Pancreas (tissue), 10 donors: ENCODE measurements at regions not wholly inside any gene's neighbourhood (a gene's known extent, or its start where the extent isn't known, plus 50 kb on each side); places are given as distances from the start of the nearest gene placed in this dataset.

ENCODE experiments used
- ATAC-seq, 4 donors: fragments of 200-7000 bp; cut with Tn5 transposase; one replicate each; pipeline versions ENCODE4 v1.8.0 to v1.9.1; 2020; ENCODE audit warnings: mild to moderate bottlenecking in 4 of 4, moderate library complexity in 4 of 4
- DNase-seq, 6 donors: peaks; one replicate each; pipeline ENCODE4 v3.0.0-alpha.2; 2020
- FAIRE-seq: peaks from 2 replicates; lab custom pipeline; 2012; peaks lifted over from hg19 to GRCh38; lab: Jason Lieb, UNC
- H3K27ac ChIP-seq, 4 donors: fragments of 200-600 bp; sonication (generic); 1 replicate in 3 of 4; 2 replicates in 1 of 4; pipeline versions ENCODE4 v1.5.0 to v1.8.0; 2020
- H3K27me3 ChIP-seq, 4 donors: fragments of 200-600 bp; one replicate each; pipeline ENCODE4 v1.8.0; 2021
- H3K36me3 ChIP-seq, 3 donors: fragments of 200-600 bp; sonication (generic) in 1 of 3; one replicate each; pipeline versions ENCODE4 v1.5.0 to v1.8.0; 2020 to 2021
- H3K4me1 ChIP-seq, 3 donors: fragments of 200-600 bp; one replicate each; pipeline ENCODE4 v1.8.0; 2021
- H3K4me3 ChIP-seq, 4 donors: fragments of 200-600 bp; sonication (generic) in 2 of 4; one replicate each; pipeline versions ENCODE4 v1.5.0 to v1.8.0; 2020 to 2021
- H3K9me3 ChIP-seq, 4 donors: fragments of 200-600 bp; one replicate each; pipeline ENCODE4 v1.8.0; 2021
- CTCF ChIP-seq, 4 donors: fragments of 200-600 bp; sonication (generic) in 3 of 4; IDR thresholded peaks; one replicate each; pipeline versions ENCODE4 v1.5.0 to v1.8.0; 2021; ENCODE audit warnings: antibody characterized with exemption in 4 of 4
- WGBS, 2 donors: extraction: QIAGEN DNeasy Blood & Tissue Kit; methylation state at CpG; one replicate each; pipeline ENCODE4 v1.1.7; 2013; 5-methylcytosine and 5-hydroxymethylcytosine counted together
- intact Hi-C, 3 donors: fragments of 100-400 bp; cut with DNase I; formaldehyde crosslinking; loops; one replicate each; pipeline versions ENCODE4 v1.11.1 to v1.14.2; 2022
- donor health status: healthy with polysubstance abuse.
- donor health status: DM: no; HTN: no; CAD: no; lungs with moderate emphysema.
- donor health status: DM: no; HTN: no; CAD: no.
- donor health status: control.
- donor health status: control.
- donor health status: Bipolar disorder and iron deficiency.
- donor health status: DM: yes; HTN: yes; CAD: no.
- donor health status: DM: no; HTN: no; CAD: no.
- donor health status: DM: no; HTN: no; CAD: no.
- donor health status: DM: yes; HTN: yes; CAD: no.

DNA sequence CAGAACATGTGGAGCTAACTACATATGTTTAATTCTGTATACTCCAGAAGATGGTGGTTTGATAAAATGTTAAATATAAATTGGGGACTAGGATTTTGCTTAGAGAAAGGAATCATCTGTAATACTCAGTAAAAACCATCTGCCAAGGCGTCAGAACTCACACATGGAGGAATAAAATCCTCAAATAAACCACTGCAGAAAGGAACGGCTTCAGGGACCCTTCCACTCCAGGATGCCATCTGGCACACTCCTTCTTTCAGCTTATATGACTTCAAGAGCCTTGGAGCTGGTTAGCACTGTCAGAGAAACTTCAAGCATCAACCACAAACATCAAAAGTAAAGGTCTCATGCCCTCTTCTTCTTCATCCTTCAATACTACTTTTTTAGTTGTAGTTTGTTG lies 360.6 kb downstream of the PLK2 start:
- TF ChIP-seq CTCF (IDR thresholded peaks at IDR 0.05) = no peak
- no peaks in the 10 kb centered on the region for H3K27me3 ChIP-seq
- no peak for ATAC-seq
- intact Hi-C loops = no loop called here
- no peak overlapping the region for H3K4me3 ChIP-seq
- no peaks in the 10 kb centered on the region for H3K4me1 ChIP-seq
- no peaks in the 10 kb centered on the region for H3K9me3 ChIP-seq
- H3K27ac ChIP-seq = no peak overlapping the region
- no peaks in the 10 kb centered on the region for H3K36me3 ChIP-seq
- DNase-seq = no peak
- FAIRE-seq = no peak
- WGBS, 2 donors = 81 to 88% methylated on average over 2 of the region's 2 CpGs

- H3K27me3 ChIP-seq = no peaks in the 10 kb centered on the region
- peak in 1 of 4 donors; percentile 29 for ATAC-seq
- H3K4me3 ChIP-seq = no peak overlapping the region
- intact Hi-C loops = no loop called here
- H3K4me1 ChIP-seq = no peaks in the 10 kb centered on the region
- H3K9me3 ChIP-seq = no peaks in the 10 kb centered on the region
- H3K36me3 ChIP-seq = no peaks in the 10 kb centered on the region
- FAIRE-seq = no peak
- no peak for TF ChIP-seq CTCF (IDR thresholded peaks at IDR 0.05)
- H3K27ac ChIP-seq = no peak overlapping the region
- WGBS, 2 donors = 80 to 86% methylated on average over 5 of the region's 5 CpGs
- no peak for DNase-seq
Observed at GRCh38 chr5:58094031-58094430, 365.9 kb downstream of the PLK2 start.

DNA sequence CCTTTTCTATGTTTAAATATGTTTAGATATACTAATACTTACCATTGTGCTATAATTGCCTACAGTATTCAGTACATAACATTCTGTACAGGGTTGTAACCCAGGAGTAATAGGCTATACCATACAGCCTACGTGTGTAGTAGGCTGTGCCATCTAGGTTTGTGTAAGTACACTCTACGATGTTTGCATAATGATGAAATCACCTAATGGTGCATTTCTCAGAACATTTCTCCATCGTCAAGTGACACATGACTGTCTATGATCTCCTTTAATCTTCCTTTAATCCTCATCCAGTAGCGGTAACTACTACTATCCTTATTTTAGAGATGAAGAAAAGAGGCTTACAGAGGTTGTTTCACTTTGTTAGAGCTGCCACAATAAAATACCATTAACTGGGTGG lies 369.2 kb downstream of the PLK2 start:
- Histone ChIP-seq H3K4me3 (no peak overlapping the region), H3K4me1 (no peaks in the 10 kb centered on the region), H3K36me3 (no peaks in the 10 kb centered on the region), H3K9me3 (no peaks in the 10 kb centered on the region), H3K27ac (no peak overlapping the region), H3K27me3 (no peaks in the 10 kb centered on the region)
- TF ChIP-seq CTCF (IDR thresholded peaks at IDR 0.05) = no peak
- FAIRE-seq (no peak), DNase-seq (no peak), ATAC-seq (no peak)
- 90 to 93% methylated on average over 4 of the region's 4 CpGs for WGBS, 2 donors
- intact Hi-C loops = no loop called here

DNA sequence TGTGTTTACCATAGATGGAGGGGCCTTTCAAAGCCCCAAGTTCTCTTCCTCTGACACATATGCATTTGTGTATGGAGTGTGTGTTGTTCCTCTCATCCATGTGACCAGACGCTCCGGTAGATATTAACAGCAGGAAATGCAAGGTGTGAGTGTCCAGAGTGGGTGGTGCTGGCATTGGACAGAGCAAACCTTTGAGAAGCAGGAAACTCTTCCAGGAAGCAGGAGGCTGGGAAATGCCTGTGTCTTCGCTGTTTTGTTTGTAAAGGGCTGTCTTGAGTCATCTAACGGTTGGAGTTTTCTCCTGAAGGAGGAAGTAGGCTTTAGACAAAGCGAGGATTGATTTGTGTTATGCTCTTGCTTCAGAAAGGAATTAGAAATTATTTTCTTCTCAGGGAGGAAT lies 370.9 kb downstream of the PLK2 start:
- 74 to 77% methylated on average over 5 of the region's 5 CpGs for WGBS, 2 donors
- no peak for TF ChIP-seq CTCF (IDR thresholded peaks at IDR 0.05)
- FAIRE-seq (no peak), DNase-seq (no peak), ATAC-seq (no peak)
- Histone ChIP-seq H3K36me3 (no peaks in the 10 kb centered on the region), H3K9me3 (no peaks in the 10 kb centered on the region), H3K4me1 (no peaks in the 10 kb centered on the region), H3K4me3 (no peak overlapping the region), H3K27me3 (no peaks in the 10 kb centered on the region), H3K27ac (no peak overlapping the region)
- intact Hi-C loops = no loop called here

- TF ChIP-seq CTCF (IDR thresholded peaks at IDR 0.05) = no peak
- Histone ChIP-seq H3K4me1 (no peaks in the 10 kb centered on the region), H3K27me3 (no peaks in the 10 kb centered on the region), H3K4me3 (no peak overlapping the region), H3K9me3 (no peaks in the 10 kb centered on the region), H3K27ac (no peak overlapping the region), H3K36me3 (no peaks in the 10 kb centered on the region)
- WGBS, 2 donors = 93% methylated on average over 2 of the region's 2 CpGs
- no peak for ATAC-seq
- intact Hi-C loops = no loop called here
- DNase-seq = no peak
- no peak for FAIRE-seq
Observed at GRCh38 chr5:58087905-58088304, 372.0 kb downstream of the PLK2 start.
